Neuronal stem cell (in vitro differentiated cells): ENCODE measurements at regions not wholly inside any gene's neighbourhood (a gene's known extent, or its start where the extent isn't known, plus 50 kb on each side); places are given as distances from the start of the nearest gene placed in this dataset.

Source experiments
- DNase-seq: peaks from one replicate; pipeline ENCODE4 v3.0.0-alpha.2; 2013; ENCODE audit warnings: low spot score
- H2AFZ ChIP-seq: one replicate; pipeline ENCODE4 v1.6.1; 2013; ENCODE audit warnings: mild to moderate bottlenecking, low read length, inconsistent platforms
- H2AK5ac ChIP-seq: 2 replicates; pipeline ENCODE4 v1.6.1; 2013; ENCODE audit warnings: low read depth, mild to moderate bottlenecking, inconsistent platforms, low read length, moderate library complexity, mixed read lengths
- H2BK120ac ChIP-seq: 2 replicates; pipeline ENCODE4 v1.6.1; 2013; ENCODE audit warnings: low read depth, mild to moderate bottlenecking, inconsistent platforms, low read length, moderate library complexity, mixed read lengths
- H2BK12ac ChIP-seq: one replicate; pipeline ENCODE4 v1.6.1; 2013; ENCODE audit warnings: low read length, inconsistent platforms
- H2BK15ac ChIP-seq: 2 replicates; pipeline ENCODE4 v1.6.1; 2013; ENCODE audit warnings: mild to moderate bottlenecking, low read length, inconsistent platforms, mixed read lengths
- H2BK5ac ChIP-seq: one replicate; pipeline ENCODE4 v1.6.1; 2013; ENCODE audit warnings: inconsistent platforms, mild to moderate bottlenecking, low read length, moderate library complexity
- H3K14ac ChIP-seq: one replicate; pipeline ENCODE4 v1.6.1; 2013; ENCODE audit warnings: low read length, inconsistent platforms
- H3K18ac ChIP-seq: 2 replicates; pipeline ENCODE4 v1.6.1; 2013; ENCODE audit warnings: low read length, inconsistent platforms
- H3K23ac ChIP-seq: 2 replicates; pipeline ENCODE4 v1.6.1; 2013; ENCODE audit warnings: low read depth, mild to moderate bottlenecking, mixed read lengths, low read length, inconsistent platforms; ENCODE audit not compliant: poor library complexity
- H3K27ac ChIP-seq: replicated peaks from 3 replicates; pipeline ENCODE4 v1.5.1; 2013; ENCODE audit warnings: low read length, inconsistent platforms
- H3K27me3 ChIP-seq, 3 experiments: 2 replicates each; pipeline ENCODE4 v1.6.1; 2013; ENCODE audit warnings: low read length in 3 of 3, mild to moderate bottlenecking in 2 of 3, inconsistent platforms in 1 of 3, low read depth in 1 of 3, mixed read lengths in 1 of 3, moderate library complexity in 1 of 3; ENCODE audit not compliant: control insufficient read depth in 3 of 3, insufficient read depth in 3 of 3
- H3K36me3 ChIP-seq, 2 donors: replicated peaks in 1 of 2; 2 replicates each; pipeline ENCODE4 v1.6.1; 2013; ENCODE audit warnings: low read length in 2 of 2; ENCODE audit not compliant: control insufficient read depth in 2 of 2, insufficient read depth in 2 of 2
- H3K4ac ChIP-seq: 2 replicates; pipeline ENCODE4 v1.6.1; 2013; ENCODE audit warnings: inconsistent platforms, mild to moderate bottlenecking, low read length, moderate library complexity
- H3K4me1 ChIP-seq, 2 donors: 1 replicate in 1 of 2; 2 replicates in 1 of 2; pipeline ENCODE4 v1.6.1; 2013; ENCODE audit warnings: low read length in 2 of 2, low read depth in 1 of 2; ENCODE audit not compliant: control insufficient read depth in 2 of 2, insufficient read depth in 1 of 2
- H3K4me2 ChIP-seq: one replicate; pipeline ENCODE4 v1.6.1; 2013; ENCODE audit warnings: mild to moderate bottlenecking, low read length, inconsistent platforms; ENCODE audit not compliant: insufficient read depth, poor library complexity, severe bottlenecking
- H3K4me3 ChIP-seq, 2 donors: 2 replicates each; pipeline ENCODE4 v1.5.1; 2013; ENCODE audit warnings: low read length in 2 of 2, mild to moderate bottlenecking in 2 of 2, inconsistent platforms in 1 of 2, moderate library complexity in 1 of 2
- H3K79me1 ChIP-seq: one replicate; pipeline ENCODE4 v1.6.1; 2013; ENCODE audit warnings: low read depth, mild to moderate bottlenecking, inconsistent platforms, low read length, moderate library complexity
- H3K9ac ChIP-seq: one replicate; pipeline ENCODE4 v1.6.1; 2013; ENCODE audit warnings: mild to moderate bottlenecking, low read depth, low read length, inconsistent platforms; ENCODE audit not compliant: poor library complexity
- H3K9me3 ChIP-seq, 2 donors: replicated peaks in 1 of 2; 2 replicates each; pipeline versions ENCODE3 to v1.6.1; 2013; ENCODE audit warnings: low read length in 2 of 2, mild to moderate bottlenecking in 2 of 2, inconsistent platforms in 1 of 2, low read depth in 1 of 2, mixed read lengths in 1 of 2, moderate library complexity in 1 of 2; ENCODE audit not compliant: control insufficient read depth in 2 of 2, insufficient read depth in 1 of 2
- H4K8ac ChIP-seq: one replicate; pipeline ENCODE4 v1.6.1; 2013; ENCODE audit warnings: low read depth, mild to moderate bottlenecking, inconsistent platforms, low read length, moderate library complexity
- H4K91ac ChIP-seq: one replicate; pipeline ENCODE4 v1.6.1; 2013; ENCODE audit warnings: low read length, low read depth, mild to moderate bottlenecking, inconsistent platforms; ENCODE audit not compliant: poor library complexity
- WGBS, 2 donors: extraction: QIAGEN DNeasy Blood & Tissue Kit; methylation state at CpG; one replicate each; pipeline ENCODE4 v1.1.7; 2013; ENCODE audit warnings: missing lambda C conversion rate in 2 of 2, mixed read lengths in 1 of 2; ENCODE audit not compliant: insufficient read length in 2 of 2, insufficient replicate concordance in 1 of 2; ENCODE audit errors: extremely low coverage in 2 of 2; 5-methylcytosine and 5-hydroxymethylcytosine counted together

- no peak overlapping the region for H3K4ac ChIP-seq
- no peak overlapping the region for H3K23ac ChIP-seq
- H3K18ac ChIP-seq: no peak overlapping the region
- H3K36me3 ChIP-seq: no peaks in the 10 kb centered on the region
- no peaks in the 10 kb centered on the region for H3K79me1 ChIP-seq
- no peak overlapping the region for H4K8ac ChIP-seq
- no peak for DNase-seq
- H3K4me2 ChIP-seq: no peak overlapping the region
- H2BK12ac ChIP-seq: no peak overlapping the region
- H2BK5ac ChIP-seq: no peak overlapping the region
- WGBS, 2 donors: no CpG with 5 or more reads among the region's 1 CpG
- no peak overlapping the region for H2AK5ac ChIP-seq
- no peaks in the 10 kb centered on the region for H3K4me1 ChIP-seq
- H3K4me3 ChIP-seq: no peak overlapping the region
- peaks cover 0 to 22% (median 0%) of the 10 kb centered on the region in 3 experiments for H3K27me3 ChIP-seq
- H3K9me3 ChIP-seq: peaks cover 0 to 5% of the 10 kb centered on the region in 2 donors
- H4K91ac ChIP-seq: no peak overlapping the region
- no peak overlapping the region for H2AFZ ChIP-seq
- no peak overlapping the region for H3K27ac ChIP-seq
- H2BK120ac ChIP-seq: no peak overlapping the region
- H3K14ac ChIP-seq: no peak overlapping the region
- no peak overlapping the region for H2BK15ac ChIP-seq
- H3K9ac ChIP-seq: no peak overlapping the region
These were observed 95.6 kb downstream of the ESM1 start for GRCh38 chr5:54889826-54890225.

- Histone ChIP-seq H2AFZ (no peak overlapping the region), H2AK5ac (no peak overlapping the region), H4K8ac (no peak overlapping the region), H3K79me1 (no peaks in the 10 kb centered on the region), H3K18ac (no peak overlapping the region), H3K4me2 (no peak overlapping the region), H3K9ac (no peak overlapping the region), H3K27me3 (peaks cover 0 to 42% (median 11%) of the 10 kb centered on the region in 3 experiments), H3K23ac (no peak overlapping the region), H2BK120ac (no peak overlapping the region), H3K9me3 (peaks cover 3 to 5% of the 10 kb centered on the region in 2 donors), H3K4ac (no peak overlapping the region), H3K27ac (no peak overlapping the region), H3K4me1 (peaks cover 0 to 7% of the 10 kb centered on the region in 2 donors), H2BK15ac (no peak overlapping the region), H4K91ac (no peak overlapping the region), H2BK12ac (no peak overlapping the region), H3K4me3 (no peak overlapping the region), H2BK5ac (no peak overlapping the region), H3K14ac (no peak overlapping the region), H3K36me3 (no peaks in the 10 kb centered on the region)
- WGBS, 2 donors: no CpG with 5 or more reads among the region's 1 CpG
- DNase-seq: no peak
These were observed 97.7 kb downstream of the ESM1 start for GRCh38 chr5:54887663-54888062.

- H2BK15ac ChIP-seq: no peak overlapping the region
- H2AFZ ChIP-seq: no peak overlapping the region
- H3K36me3 ChIP-seq: no peaks in the 10 kb centered on the region
- H3K9ac ChIP-seq: no peak overlapping the region
- no peak overlapping the region for H4K8ac ChIP-seq
- no peak overlapping the region for H3K18ac ChIP-seq
- H2BK120ac ChIP-seq: no peak overlapping the region
- H3K4me1 ChIP-seq: peaks cover 0 to 7% of the 10 kb centered on the region in 2 donors
- H3K14ac ChIP-seq: no peak overlapping the region
- no peaks in the 10 kb centered on the region for H3K79me1 ChIP-seq
- DNase-seq: no peak
- no peak overlapping the region for H3K4ac ChIP-seq
- H3K4me3 ChIP-seq: no peak overlapping the region
- no peak overlapping the region for H2AK5ac ChIP-seq
- no peak overlapping the region for H3K23ac ChIP-seq
- peaks cover 0 to 50% (median 12%) of the 10 kb centered on the region in 3 experiments for H3K27me3 ChIP-seq
- no CpG with 5 or more reads among the region's 1 CpG for WGBS, 2 donors
- H3K27ac ChIP-seq: no peak overlapping the region
- no peak overlapping the region for H2BK12ac ChIP-seq
- no peak overlapping the region for H3K4me2 ChIP-seq
- no peak overlapping the region for H2BK5ac ChIP-seq
- H3K9me3 ChIP-seq: peaks cover 3 to 5% of the 10 kb centered on the region in 2 donors
- H4K91ac ChIP-seq: no peak overlapping the region
These were observed 98.5 kb downstream of the ESM1 start for GRCh38 chr5:54886866-54887265.

GRCh38 chr5:54885636-54886035 lies 99.8 kb downstream of the ESM1 start:
- H2AFZ ChIP-seq: no peak overlapping the region
- H2AK5ac ChIP-seq: no peak overlapping the region
- H3K9me3 ChIP-seq: peaks cover 3 to 5% of the 10 kb centered on the region in 2 donors
- peaks cover 0 to 54% (median 12%) of the 10 kb centered on the region in 3 experiments for H3K27me3 ChIP-seq
- no peak overlapping the region for H3K14ac ChIP-seq
- no peak overlapping the region for H3K4me2 ChIP-seq
- H3K79me1 ChIP-seq: no peaks in the 10 kb centered on the region
- H4K91ac ChIP-seq: no peak overlapping the region
- no peak overlapping the region for H3K9ac ChIP-seq
- no CpG with 5 or more reads among the region's 3 CpGs for WGBS, 2 donors
- H2BK12ac ChIP-seq: no peak overlapping the region
- H3K23ac ChIP-seq: no peak overlapping the region
- no peak overlapping the region for H2BK120ac ChIP-seq
- no peak overlapping the region for H2BK5ac ChIP-seq
- H3K27ac ChIP-seq: no peak overlapping the region
- no peak for DNase-seq
- no peak overlapping the region for H3K18ac ChIP-seq
- H4K8ac ChIP-seq: no peak overlapping the region
- no peaks in the 10 kb centered on the region for H3K36me3 ChIP-seq
- H3K4ac ChIP-seq: no peak overlapping the region
- no peak overlapping the region for H2BK15ac ChIP-seq
- H3K4me1 ChIP-seq: peaks cover 0 to 7% of the 10 kb centered on the region in 2 donors
- H3K4me3 ChIP-seq: no peak overlapping the region
